ENCODE measurements at regions not wholly inside any gene's neighbourhood (a gene's known extent, or its start where the extent isn't known, plus 50 kb on each side); places are given as distances from the start of the nearest gene placed in this dataset.

DNA sequence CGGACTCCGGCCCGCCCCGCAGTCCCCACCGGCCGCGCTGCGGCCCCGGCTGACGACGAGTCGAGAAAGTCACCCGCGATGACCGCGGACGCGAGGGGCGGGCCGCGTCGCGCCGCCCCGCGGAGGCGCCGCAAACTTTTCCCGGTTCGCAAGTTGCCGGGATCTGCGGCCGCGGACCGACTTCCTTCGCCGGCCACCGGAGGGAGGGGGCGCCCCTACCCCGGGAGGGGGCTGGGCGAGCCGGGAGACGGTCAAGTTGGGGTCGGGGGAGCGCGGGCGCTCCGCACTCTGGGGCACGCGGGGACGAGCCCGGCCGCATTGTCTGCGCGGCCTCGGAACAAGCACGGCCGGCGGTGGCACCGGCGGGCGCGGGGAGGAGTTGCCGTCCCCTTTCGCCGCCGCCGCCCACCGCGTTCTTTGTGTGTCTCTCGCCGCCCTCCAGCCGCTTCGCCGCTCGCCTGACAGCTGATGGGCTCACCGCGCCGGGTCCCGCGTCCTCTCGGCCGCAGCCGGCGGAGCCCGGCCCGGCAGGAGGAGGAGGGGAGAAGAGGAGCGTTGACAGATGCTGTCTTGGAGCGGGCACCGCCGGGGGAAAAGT is 131.6 kb downstream of the OGFRL1 start:
- intact Hi-C loops (cut with micrococcal nuclease), result no loop called here
- Histone ChIP-seq H4K20me1 (ENCODE audit: insufficient read depth) (no peaks in the 10 kb centered on the region), H3K36me3 (ENCODE audit: control insufficient read depth in 1 of 2, insufficient read depth in 2 of 2, low read length in 2 of 2) (no peaks in the 10 kb centered on the region), H3K79me2 (ENCODE audit: insufficient read depth, low read length) (no peaks in the 10 kb centered on the region), H3K27ac (ENCODE audit: low read depth, low read length) (no peak overlapping the region), H3K9me3 (ENCODE audit: control insufficient read depth in 1 of 2, insufficient read depth in 1 of 2, low read depth in 1 of 2, low read length in 2 of 2) (no peaks in the 10 kb centered on the region), H3K4me3 (replicated peaks in 1 of 2; ENCODE audit: low read depth in 1 of 2, low read length in 2 of 2) (no peak overlapping the region), H3K4me2 (ENCODE audit: low read length) (no peak overlapping the region), H3K4me1 (ENCODE audit: control insufficient read depth in 1 of 2, insufficient read depth in 2 of 2, low read length in 2 of 2) (no peaks in the 10 kb centered on the region), H3K27me3 (ENCODE audit: insufficient read depth, low read length) (no peaks in the 10 kb centered on the region), H2AFZ (ENCODE audit: low read depth, low read length, poor library complexity, severe bottlenecking) (no peak overlapping the region), H3K9me2 (ENCODE audit: insufficient read depth) (no peaks in the 10 kb centered on the region), H3K9ac (ENCODE audit: low read length) (no peak overlapping the region)
- TF ChIP-seq EZH2phosphoT487 (IDR thresholded peaks at IDR 0.05; ENCODE audit: borderline replicate concordance) (no peak), ZNF274 (IDR thresholded peaks at IDR 0.05; ENCODE audit: low read depth, low read length) (no peak), EZH2 (IDR thresholded peaks at IDR 0.05) (no peak), ZFX (IDR thresholded peaks at IDR 0.05) (no peak), CBX3 (IDR thresholded peaks at IDR 0.05; ENCODE audit: low read depth) (no peak), FOSL1 (IDR thresholded peaks at IDR 0.05; ENCODE audit: low read depth) (no peak), SIN3A (IDR thresholded peaks at IDR 0.05; ENCODE audit: low read depth) (no peak), SP1 (IDR thresholded peaks at IDR 0.05; ENCODE audit: low read depth) (no peak), CEBPB (IDR thresholded peaks at IDR 0.05; ENCODE audit: low read depth) (no peak), TCF7L2 (IDR thresholded peaks at IDR 0.05; ENCODE audit: borderline replicate concordance, extremely low read depth, insufficient read depth, insufficient read length) (no peak), POLR2AphosphoS5 (IDR thresholded peaks at IDR 0.05; ENCODE audit: low read depth, low read length) (no peak), YY1 (IDR thresholded peaks at IDR 0.05; ENCODE audit: extremely low read depth, insufficient replicate concordance, low read depth, low read length) (no peak), EGR1 (IDR thresholded peaks at IDR 0.05; ENCODE audit: low read depth) (no peak), SRF (IDR thresholded peaks at IDR 0.05; ENCODE audit: low read depth) (no peak), JUND (IDR thresholded peaks at IDR 0.05) (no peak)
- TF ChIP-seq, protein P1, sequence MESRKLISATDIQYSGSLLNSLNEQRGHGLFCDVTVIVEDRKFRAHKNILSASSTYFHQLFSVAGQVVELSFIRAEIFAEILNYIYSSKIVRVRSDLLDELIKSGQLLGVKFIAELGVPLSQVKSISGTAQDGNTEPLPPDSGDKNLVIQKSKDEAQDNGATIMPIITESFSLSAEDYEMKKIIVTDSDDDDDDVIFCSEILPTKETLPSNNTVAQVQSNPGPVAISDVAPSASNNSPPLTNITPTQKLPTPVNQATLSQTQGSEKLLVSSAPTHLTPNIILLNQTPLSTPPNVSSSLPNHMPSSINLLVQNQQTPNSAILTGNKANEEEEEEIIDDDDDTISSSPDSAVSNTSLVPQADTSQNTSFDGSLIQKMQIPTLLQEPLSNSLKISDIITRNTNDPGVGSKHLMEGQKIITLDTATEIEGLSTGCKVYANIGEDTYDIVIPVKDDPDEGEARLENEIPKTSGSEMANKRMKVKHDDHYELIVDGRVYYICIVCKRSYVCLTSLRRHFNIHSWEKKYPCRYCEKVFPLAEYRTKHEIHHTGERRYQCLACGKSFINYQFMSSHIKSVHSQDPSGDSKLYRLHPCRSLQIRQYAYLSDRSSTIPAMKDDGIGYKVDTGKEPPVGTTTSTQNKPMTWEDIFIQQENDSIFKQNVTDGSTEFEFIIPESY (IDR thresholded peaks at IDR 0.05; ENCODE audit: extremely low read depth, insufficient replicate concordance, low read length), result no peak
- TF ChIP-seq, protein P2, sequence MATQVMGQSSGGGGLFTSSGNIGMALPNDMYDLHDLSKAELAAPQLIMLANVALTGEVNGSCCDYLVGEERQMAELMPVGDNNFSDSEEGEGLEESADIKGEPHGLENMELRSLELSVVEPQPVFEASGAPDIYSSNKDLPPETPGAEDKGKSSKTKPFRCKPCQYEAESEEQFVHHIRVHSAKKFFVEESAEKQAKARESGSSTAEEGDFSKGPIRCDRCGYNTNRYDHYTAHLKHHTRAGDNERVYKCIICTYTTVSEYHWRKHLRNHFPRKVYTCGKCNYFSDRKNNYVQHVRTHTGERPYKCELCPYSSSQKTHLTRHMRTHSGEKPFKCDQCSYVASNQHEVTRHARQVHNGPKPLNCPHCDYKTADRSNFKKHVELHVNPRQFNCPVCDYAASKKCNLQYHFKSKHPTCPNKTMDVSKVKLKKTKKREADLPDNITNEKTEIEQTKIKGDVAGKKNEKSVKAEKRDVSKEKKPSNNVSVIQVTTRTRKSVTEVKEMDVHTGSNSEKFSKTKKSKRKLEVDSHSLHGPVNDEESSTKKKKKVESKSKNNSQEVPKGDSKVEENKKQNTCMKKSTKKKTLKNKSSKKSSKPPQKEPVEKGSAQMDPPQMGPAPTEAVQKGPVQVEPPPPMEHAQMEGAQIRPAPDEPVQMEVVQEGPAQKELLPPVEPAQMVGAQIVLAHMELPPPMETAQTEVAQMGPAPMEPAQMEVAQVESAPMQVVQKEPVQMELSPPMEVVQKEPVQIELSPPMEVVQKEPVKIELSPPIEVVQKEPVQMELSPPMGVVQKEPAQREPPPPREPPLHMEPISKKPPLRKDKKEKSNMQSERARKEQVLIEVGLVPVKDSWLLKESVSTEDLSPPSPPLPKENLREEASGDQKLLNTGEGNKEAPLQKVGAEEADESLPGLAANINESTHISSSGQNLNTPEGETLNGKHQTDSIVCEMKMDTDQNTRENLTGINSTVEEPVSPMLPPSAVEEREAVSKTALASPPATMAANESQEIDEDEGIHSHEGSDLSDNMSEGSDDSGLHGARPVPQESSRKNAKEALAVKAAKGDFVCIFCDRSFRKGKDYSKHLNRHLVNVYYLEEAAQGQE (IDR thresholded peaks at IDR 0.05; ENCODE audit: low read depth), result no peak
- TF ChIP-seq, protein P3, sequence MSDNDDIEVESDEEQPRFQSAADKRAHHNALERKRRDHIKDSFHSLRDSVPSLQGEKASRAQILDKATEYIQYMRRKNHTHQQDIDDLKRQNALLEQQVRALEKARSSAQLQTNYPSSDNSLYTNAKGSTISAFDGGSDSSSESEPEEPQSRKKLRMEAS (IDR thresholded peaks at IDR 0.05), result no peak
- BruUV-seq (replicated peaks), result no TSS peak
- ChIA-PET POLR2A (no interaction called here), CTCF (no interaction called here), RAD21 (ENCODE audit: low non-redundant PET in 1 of 2, low total read pairs in 2 of 2, uncharacterized antibody in 2 of 2, unreplicated experiment in 2 of 2) (no interaction called here)
- DNase-seq (ENCODE audit: low read depth, low spot score) (no peak), ATAC-seq (no peak)

Data from HCT116 (cell line).